COLO668 (cell line): ENCODE measurements at regions not wholly inside any gene's neighbourhood (a gene's known extent, or its start where the extent isn't known, plus 50 kb on each side); places are given as distances from the start of the nearest gene placed in this dataset.

ENCODE experiments used
- DNase-seq: peaks from one replicate; lab custom pipeline; 2025; ENCODE audit not compliant: unreplicated experiment; lab: John Stamatoyannopoulos, UW

DNA sequence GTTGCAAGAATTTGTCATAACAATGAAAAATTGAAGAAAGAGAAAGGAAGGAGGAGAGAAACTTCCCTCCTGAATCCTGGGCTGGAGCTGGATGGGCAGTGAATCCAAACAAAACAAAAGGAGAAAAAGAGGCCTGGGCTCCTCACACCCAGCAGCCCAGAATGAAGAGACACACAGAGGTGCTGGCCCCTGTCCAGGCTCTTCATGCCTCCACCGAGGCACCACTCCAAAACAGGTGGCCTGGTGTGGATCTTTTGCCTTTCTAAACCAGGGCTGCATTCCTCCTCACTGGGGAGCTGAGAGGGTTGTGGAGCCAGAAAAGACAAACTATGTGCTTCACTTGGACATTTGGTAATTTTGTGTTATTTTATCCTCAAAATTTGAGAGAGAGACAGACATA, 76.0 kb downstream of the FAM124B start:
- no peak for DNase-seq

DNA sequence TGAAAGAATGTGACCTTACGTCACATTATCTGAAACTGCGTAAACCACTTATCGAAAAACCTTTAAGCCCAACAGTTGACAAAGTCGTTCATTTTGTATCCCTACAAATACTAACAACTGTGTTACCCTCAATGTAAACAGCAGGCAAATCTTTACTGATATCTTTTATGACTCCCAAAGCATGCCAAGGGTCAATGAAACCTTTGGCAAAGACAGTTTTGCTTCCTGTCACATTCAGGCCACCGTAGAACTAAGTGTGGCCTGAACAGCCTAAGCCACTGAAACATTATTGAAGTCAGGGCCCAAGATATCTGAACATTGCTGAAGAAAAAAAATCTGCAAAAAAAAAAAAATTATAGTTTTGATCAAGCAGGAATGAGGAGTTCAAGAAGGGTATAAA, 77.3 kb downstream of the FAM124B start:
- DNase-seq = no peak

DNA sequence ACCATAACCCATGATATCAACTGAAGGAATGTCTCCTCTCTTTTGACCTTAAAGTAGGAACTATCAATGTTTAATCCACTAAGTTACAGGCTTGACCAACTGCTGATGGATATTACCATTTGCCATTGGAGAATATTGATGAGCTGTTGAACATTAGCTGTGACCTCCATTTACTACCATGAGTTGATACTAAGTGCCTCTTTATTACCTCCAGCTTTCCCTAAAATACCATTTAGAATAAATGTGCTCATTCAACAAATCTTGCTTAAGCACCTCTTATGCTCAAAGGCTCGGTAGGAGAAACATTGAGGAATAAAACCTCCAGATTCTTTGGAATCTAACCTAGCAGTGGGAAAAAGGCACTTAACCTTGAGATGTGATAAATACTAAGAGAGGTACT, 81.2 kb downstream of the FAM124B start:
- DNase-seq = no peak

DNA sequence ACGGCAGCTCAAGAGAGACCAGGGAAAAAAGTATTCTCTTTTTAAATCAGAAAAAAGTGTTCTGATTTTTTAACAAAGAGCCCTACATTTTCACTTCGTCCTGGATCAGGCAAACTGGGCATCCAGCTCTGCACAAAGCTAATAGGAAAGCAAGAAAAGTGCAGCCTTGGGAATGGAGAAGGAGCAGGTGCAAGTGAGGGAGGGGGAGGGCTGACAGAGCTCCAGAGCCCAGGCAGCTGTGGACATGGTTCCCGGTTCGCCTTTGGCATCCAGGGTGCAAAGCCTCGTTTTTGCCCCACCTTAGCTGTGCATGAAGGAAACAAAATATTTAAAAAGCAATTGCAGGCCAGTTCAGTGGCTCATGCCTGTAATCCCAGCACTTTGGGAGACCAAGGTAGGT, 82.2 kb downstream of the FAM124B start:
- peak; percentile 11 for DNase-seq

DNA sequence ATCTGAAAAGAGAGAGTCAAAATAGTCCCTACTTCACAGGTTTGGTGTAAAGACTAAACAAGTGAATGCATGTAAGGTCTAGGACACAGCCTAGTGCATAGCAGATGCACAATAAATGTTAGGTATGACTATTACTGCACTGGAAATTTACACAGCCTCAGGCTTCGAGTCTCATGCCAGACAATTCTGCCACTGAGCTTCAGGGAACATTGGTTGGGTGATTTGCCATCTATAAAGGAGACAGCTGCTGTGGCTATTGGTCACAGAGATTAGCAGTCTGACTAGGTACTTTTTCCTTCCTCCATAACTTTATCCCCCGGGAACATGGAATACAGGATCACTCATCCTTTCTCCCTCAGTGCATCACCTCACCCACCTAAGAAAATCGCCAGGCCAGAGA, 89.2 kb downstream of the FAM124B start:
- no peak for DNase-seq

DNA sequence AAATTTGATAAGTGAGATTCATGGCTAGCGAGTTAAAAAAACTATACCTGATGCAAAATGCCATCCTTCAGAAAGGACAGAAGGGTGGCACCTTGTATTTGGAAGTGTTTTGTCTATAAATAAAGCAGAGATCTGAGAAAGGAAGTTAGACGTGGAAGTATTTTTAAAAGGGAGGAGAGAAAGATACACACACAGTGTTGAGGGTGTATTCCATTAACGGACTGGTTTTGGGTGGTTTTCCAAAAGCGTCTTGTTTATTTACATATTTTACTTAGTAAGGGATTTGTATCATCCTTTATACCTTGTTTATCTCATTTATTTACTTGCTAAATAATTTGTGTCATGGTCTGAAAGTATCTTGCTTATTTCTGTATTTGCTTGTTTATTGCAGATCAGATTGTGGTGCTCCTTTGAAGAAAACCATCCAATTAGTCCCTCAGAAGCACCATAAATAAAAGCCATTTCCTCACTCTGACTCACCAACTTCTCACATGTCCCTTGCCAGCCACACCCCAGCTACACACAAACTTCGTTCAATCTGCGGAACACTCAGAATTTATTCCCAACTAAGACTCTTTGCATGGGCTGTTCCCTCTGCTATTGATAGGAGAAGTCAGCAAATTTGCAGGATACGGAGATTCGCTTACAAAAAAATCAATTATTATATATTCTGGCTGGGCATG, 90.8 kb downstream of the FAM124B start:
- DNase-seq = no peak

DNA sequence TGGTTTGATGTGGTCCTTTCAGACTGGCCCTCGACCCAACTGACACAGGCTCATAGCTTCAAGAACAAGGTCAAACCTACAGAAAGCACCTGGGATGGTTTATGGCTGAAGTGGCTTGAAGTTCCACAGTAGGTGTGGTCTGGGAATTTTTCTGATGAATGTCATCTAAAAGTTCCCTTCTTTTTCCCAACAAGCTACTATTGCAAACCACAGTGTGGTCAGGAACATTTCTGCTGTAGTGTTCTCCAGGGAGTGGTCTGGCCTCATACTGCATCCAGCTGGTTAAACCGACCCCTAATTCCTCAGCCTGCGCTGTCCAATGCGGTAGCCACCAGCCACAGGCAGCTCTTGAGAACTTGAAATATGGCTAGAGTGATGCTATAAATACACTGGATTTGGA, 92.7 kb downstream of the FAM124B start:
- DNase-seq = no peak

DNA sequence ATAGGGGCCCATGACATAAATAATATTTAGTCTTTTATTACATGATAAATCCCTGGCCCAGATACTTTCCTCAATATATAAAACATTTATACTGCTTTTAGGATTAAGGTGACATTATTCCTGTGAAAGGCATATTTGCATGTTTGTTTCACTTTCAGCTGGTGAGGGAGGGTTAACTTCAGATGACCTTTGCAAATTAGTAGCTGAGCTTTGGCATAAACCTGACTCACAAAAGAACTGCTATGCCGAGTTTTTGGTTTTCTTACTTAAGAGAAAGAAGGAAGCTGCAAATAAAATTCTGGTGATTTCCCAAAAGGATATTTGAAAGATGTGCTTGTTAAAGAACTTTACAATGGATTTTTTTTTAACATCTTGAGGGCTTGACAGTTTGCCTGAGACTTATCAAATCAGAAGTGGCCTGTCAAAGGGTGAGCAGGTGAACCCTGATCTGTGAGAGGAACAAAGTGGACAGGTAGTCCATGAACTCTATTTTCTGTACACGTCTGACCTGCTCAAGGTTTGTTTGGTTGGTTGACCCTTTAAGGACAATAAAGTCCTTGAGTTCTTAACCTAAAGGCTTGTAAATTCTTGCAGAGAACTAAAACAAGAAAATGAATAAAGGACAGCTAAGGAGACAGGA, 93.5 kb downstream of the FAM124B start:
- no peak for DNase-seq

DNA sequence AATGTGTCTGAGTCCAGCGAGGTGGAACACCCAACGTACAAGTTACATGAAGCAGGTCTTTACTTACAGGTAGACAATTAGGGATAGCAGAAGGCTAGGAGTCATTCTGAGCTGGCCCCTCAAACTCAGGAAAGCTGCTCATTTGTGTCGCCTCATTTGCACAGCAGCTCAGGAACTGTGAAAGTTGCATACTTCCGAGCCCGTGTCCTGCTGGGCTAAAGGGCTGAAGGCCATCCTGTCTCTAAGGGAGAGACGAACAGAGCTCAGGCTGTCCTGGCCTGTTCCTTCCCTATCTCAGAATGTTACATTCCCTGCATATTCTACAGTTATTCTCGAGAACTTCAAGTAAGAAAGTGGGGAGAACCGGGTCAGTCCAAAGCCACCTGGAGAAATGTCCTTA, 99.0 kb downstream of the FAM124B start:
- no peak for DNase-seq

DNA sequence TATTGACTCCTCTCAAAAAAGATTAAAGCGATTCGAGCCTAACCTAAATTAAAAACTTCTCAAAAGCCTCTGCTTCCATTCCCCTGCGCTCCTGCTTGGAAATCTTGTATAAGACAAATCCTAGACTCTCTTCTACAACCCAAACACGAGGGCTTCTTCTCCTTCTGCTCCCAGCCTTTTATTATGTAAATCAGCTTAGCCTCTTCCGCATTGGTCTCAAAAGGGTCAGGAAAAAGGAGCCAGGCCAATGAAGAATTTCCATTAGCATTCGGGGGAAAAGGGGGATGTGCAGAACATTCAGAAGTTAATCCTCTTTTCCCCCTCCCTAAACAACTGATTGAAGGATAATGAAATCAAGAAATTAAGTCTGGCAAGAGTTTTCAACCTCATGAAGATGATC, 107.9 kb downstream of the FAM124B start:
- DNase-seq = no peak

DNA sequence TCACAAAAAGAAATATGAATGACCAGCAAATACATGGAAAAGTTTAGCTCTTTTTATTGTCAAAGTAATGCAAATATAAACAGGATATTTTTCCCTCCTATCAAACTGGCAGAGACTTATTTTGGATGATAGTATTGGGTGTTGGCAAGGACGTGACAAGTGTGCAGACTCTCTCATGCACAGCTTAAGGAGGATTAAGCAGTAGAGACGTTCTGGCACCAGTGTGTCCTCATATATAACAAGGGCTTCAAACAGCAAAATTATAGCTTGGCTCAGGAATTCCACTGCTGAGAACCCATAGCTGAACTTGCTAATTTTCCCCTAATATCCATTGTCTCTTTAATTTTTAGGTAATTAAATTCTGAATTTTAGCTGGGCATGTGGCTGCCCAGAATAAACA, 114.4 kb downstream of the FAM124B start:
- no peak for DNase-seq

DNA sequence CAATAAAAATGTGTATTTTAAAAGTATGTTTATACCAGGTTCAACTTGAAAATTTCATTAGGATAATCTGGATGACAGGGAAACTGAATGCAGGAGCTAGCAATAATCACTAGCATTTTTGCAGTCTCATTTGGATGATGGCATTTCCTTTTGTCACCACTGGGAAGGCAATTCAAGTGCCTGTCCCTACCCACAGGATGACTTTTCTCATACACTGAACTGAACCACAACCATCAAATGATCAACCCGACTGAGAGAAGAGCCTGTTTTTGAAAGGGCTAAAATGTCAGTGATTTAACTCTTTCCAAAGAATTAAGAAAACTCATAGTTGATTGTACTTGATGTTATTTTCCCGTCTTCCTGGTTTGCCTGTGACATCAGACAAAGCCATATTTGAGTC, 115.0 kb downstream of the FAM124B start:
- DNase-seq = no peak

DNA sequence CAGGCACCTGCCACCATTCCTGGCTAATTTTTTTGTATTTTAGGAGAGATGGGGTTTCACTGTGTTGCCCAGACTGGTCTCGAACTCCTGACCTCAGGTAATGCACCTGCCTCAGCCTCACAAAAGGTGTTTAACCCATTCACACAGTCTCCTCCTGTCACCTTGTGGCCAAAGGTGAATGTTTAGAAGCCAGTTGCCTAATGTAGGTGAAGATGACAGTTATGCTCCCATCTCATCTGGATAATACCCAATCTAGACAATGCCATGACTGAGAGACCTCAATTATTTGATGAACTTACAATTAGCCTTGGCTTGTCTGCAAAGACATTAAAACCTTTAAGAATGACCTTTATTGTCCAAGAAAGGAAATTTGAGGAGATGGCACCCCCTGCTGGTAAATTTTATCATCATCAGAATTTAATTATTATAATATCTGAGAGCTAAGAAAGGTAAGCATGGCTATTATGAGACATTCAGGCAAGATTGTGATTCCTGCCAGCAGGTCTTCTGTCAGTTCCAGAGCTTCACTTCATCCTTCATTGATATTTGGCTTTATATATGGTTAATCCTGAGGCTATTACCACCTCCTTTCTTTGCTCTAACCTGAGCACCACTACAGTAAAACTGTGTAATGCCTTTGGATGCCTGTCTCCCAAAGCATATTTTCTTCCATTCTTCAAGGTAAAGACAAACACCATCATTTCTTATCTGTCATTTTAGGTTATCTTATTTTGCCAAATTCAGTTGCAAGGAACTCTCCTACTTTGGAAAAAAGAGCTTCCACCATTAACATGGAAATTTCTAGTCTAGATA, 117.6 kb downstream of the FAM124B start:
- peak; percentile 11 for DNase-seq

DNA sequence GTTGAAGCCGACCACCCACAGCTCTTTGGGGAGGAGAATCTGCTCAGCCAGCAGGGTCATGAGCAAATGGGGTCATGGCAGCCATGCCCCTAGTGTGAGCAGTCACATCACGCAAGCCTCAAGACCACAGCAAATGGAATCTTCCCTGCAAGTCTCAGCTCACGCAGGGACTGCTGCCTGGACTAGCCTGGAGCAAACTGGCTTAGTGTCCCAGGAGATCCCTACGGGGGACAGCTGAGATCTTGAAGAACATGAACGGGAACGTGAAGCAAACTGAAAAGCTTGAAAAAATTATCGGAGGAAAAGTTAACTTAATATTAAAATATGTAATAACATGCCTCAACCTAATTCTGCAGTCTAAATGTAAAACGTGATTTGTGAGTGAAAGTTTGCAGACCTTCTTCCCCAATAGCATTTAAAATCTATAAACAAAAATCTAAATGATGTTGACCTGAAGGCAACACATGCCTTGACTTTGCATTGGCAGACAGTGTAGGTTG, 118.4 kb downstream of the FAM124B start:
- no peak for DNase-seq

DNA sequence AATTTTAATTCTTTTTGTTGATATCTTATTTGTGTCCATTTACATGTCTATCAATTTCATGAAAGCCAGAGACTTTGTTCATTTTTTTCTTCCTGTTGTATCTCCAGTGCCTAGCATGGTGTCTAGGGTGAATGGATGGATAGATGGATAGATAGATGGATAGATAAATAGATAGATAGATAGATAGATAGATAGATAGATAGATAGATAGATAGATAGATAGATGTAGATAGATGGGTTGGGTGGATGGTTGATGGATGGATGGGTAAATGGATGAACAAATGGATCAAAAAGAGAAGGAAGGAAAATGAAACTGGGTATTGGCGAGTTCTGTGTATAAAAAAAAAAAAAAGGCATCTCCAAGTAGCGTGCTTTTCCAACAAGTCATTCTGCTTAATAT, 120.5 kb downstream of the FAM124B start:
- DNase-seq = no peak

DNA sequence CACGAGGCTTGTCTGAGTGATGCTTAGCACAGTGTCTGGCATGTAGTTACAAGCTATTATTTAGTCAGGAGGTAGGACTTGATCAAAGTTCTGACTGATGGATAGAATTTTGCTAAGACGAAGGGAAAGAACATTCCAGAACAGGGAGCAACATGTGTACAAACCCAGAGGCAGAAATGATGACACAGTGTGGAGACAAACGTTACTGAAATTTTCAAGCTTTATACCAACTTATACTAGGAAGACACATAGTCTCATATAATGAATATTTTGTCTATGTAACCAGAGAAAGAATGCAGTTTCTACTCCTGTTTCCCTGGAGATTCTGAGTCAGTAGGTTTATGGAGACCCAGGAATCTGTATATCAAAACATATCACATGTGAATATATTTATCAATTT, 123.4 kb downstream of the FAM124B start:
- DNase-seq = no peak

DNA sequence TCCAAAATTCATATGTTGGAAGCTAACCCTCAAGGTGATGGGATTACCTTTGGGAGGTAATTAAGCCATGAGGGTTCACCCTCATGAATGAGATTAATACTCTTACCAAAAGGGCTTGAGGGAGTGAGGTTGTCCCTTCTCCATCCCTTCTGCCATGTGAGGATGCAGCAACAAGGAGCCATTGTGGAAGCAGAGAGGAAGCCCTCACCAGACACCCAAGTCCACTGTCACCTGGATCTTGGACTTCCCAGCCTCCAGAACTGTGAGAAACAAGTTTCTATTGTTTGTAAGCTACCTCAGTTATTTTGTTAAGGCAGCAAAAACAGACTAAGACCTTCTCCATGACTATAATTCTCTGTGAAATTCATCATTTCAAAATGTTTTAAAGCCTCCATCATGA, 125.7 kb downstream of the FAM124B start:
- no peak for DNase-seq

DNA sequence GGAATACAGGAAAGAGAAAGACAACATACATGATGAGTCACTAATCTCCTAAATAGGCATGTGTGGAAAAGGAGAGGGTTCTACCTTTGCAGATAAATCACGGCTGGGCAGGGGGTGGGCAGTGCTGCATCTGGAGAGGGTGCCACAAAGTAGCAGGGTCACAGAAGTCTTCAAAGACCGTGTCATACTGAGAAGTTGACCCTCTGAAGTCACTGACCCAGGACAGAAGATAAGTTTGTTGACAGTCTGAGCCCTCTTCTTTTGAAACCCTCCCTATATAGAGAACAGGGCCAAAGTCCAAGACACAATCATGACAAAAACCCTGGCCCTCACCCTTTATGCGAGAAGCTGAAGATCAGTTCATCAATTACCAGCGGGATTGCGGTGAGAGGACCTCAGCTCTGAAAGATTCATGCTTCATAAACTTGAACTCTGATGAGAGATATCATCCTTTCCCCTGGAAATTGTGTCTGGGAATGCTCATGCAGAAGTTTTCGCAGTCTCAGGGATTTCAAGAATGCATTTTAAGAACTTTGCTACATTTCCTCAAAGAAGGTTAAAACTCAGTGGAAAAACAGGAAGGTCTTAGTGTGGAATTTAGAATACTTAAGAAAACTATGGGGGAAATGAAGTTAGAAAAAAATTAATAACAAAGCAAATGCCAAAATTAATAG, 129.5 kb downstream of the FAM124B start:
- no peak for DNase-seq

DNA sequence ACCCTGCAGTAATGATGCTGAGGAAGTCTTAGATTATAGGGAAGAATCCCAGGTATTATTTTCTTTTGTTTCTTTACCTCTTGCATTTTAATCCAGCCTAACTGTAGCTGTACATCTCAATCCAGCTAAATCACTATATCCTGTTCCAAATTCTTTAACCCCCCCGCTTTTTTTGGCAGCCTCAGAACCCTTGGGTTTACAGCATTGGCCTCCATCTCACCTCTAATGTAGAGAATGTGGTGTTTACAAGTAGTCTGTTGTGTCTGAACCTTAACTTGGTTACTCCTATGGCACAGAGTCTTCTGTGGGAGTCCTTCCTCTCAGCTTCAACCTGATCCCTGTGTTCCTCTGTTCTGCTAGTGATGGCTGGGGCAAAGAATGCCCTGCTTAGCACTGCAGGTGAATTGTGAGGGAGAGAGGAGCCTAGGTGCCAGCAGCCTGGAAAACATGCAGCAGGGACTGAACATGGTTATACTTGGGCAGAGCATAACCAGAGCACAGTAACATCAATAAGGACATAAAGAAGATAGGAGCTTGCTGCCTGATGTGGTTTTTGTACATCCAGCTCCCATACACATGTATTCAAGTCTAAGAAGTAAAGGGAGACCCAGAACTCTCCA, 130.2 kb downstream of the FAM124B start:
- DNase-seq = no peak

DNA sequence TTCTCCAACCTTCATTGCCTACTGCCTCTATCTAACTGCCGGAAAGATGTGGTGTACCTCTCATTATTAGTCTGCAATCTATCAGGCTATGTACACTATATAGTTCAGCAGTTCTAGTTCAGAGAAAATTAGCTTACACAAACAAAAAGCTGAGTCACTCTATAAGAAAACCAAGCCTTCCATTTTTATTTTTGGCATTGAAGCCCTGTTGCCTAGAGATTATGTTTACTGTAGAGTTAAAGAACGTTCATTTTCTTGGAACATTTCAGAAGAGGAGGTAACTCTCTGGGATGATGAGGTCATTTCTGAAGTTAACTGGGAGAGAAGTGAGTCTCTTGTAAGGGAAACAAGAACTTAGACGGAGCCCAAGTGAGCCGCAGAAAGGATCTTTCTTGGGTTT, 133.5 kb downstream of the FAM124B start:
- no peak for DNase-seq

DNA sequence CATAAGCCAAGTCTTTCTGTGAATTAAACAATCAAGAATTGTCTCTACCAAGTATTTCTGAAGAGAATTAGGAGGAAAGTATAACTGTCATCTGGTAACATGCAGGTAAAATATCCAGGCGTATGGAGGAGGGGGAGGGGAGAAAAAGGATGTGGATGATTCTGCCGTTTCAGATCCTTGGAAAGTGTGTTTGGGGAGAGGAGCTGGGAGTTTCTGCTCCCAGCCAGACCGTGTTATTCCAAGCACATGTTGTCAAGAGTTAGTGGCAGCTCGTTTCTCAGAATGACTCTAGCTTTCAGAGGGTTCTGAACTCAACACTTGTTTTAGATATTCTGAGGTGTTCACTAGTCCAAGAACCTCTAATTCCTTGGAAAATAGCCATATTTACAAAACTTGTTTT, 137.6 kb downstream of the FAM124B start:
- no peak for DNase-seq
